ENCODE measurements at regions not wholly inside any gene's neighbourhood (a gene's known extent, or its start where the extent isn't known, plus 50 kb on each side); places are given as distances from the start of the nearest gene placed in this dataset.
"Not testable (repeated sequence)": the region's sequence is repeated elsewhere in the genome, so short reads cannot be mapped to it uniquely, and the experiment has no call there.

DNA sequence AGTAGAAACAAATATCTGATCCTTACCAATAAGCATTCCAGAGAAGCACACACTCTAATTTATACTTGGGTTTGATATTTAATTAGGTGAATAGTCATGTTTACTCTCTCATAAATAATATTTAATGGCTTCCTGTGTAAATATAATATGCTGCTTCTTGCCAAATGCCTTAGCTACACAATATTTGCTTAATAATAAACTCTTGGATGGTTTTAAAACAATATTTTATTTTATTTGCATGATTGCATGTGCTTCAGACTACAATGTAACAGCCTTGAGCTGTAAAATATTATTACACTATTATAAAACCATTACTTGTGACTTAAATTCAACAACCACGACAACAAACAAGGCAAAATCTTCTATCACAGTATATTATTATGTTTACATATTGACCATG is 542.4 kb upstream of the CHD1 start:
- H3K4me1 ChIP-seq (ENCODE audit: control insufficient read depth in 3 of 3, insufficient read depth in 3 of 3, low read length in 3 of 3); H3K4me3 ChIP-seq (ENCODE audit: low read length in 3 of 3); H3K27ac ChIP-seq (ENCODE audit: low read depth, low read length); H3K27me3 ChIP-seq (ENCODE audit: control insufficient read depth in 3 of 3, insufficient read depth in 3 of 3, low read length in 3 of 3); H3K9ac ChIP-seq (ENCODE audit: low read depth in 1 of 3, low read length in 3 of 3); H3K36me3 ChIP-seq (ENCODE audit: control insufficient read depth in 3 of 3, insufficient read depth in 3 of 3, low read length in 3 of 3); H3K9me3 ChIP-seq (ENCODE audit: control insufficient read depth in 3 of 3, low read length in 3 of 3): not testable (repeated sequence)

- H3K27ac ChIP-seq (ENCODE audit: low read depth, low read length); H3K9me3 ChIP-seq (ENCODE audit: control insufficient read depth in 3 of 3, low read length in 3 of 3); H3K4me1 ChIP-seq (ENCODE audit: control insufficient read depth in 3 of 3, insufficient read depth in 3 of 3, low read length in 3 of 3); H3K36me3 ChIP-seq (ENCODE audit: control insufficient read depth in 3 of 3, insufficient read depth in 3 of 3, low read length in 3 of 3); H3K4me3 ChIP-seq (ENCODE audit: low read length in 3 of 3); H3K27me3 ChIP-seq (ENCODE audit: control insufficient read depth in 3 of 3, insufficient read depth in 3 of 3, low read length in 3 of 3); H3K9ac ChIP-seq (ENCODE audit: low read depth in 1 of 3, low read length in 3 of 3): not testable (repeated sequence)
These were observed 541.8 kb upstream of the CHD1 start for GRCh38 chr5:99470636-99471035.

GRCh38 chr5:99460701-99461100 is 531.9 kb upstream of the CHD1 start:
- Histone ChIP-seq H3K27ac (ENCODE audit: low read depth, low read length) (no peak overlapping the region), H3K4me3 (ENCODE audit: low read length in 3 of 3) (no peak overlapping the region), H3K9ac (ENCODE audit: low read depth in 1 of 3, low read length in 3 of 3) (no peak overlapping the region), H3K36me3 (ENCODE audit: control insufficient read depth in 3 of 3, insufficient read depth in 3 of 3, low read length in 3 of 3) (no peaks in the 10 kb centered on the region), H3K9me3 (ENCODE audit: control insufficient read depth in 3 of 3, low read length in 3 of 3) (no peaks in the 10 kb centered on the region), H3K27me3 (ENCODE audit: control insufficient read depth in 3 of 3, insufficient read depth in 3 of 3, low read length in 3 of 3) (no peaks in the 10 kb centered on the region), H3K4me1 (ENCODE audit: control insufficient read depth in 3 of 3, insufficient read depth in 3 of 3, low read length in 3 of 3) (no peaks in the 10 kb centered on the region)

DNA sequence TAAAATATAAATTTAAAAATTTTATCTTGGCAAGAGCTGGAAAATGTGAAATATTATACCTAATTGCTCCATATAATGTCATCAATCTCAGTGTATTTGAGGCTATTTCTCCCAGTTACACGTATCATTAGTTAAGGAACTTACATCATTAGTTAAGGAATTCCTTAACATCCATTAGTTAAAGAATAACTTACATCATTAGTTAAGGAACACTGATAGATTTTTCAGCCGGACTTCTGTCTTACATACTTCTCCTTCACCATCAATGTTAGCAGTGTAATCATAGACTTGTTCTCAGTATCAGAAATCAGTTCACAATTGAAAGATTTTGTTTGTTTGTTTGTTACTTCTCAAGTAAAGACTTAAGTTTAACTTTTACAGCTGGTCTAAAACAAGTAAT is 524.4 kb upstream of the CHD1 start:
- Histone ChIP-seq H3K27me3 (ENCODE audit: control insufficient read depth in 3 of 3, insufficient read depth in 3 of 3, low read length in 3 of 3) (no peaks in the 10 kb centered on the region), H3K27ac (ENCODE audit: low read depth, low read length) (no peak overlapping the region), H3K9ac (ENCODE audit: low read depth in 1 of 3, low read length in 3 of 3) (no peak overlapping the region), H3K4me3 (ENCODE audit: low read length in 3 of 3) (no peak overlapping the region), H3K4me1 (ENCODE audit: control insufficient read depth in 3 of 3, insufficient read depth in 3 of 3, low read length in 3 of 3) (no peaks in the 10 kb centered on the region), H3K36me3 (ENCODE audit: control insufficient read depth in 3 of 3, insufficient read depth in 3 of 3, low read length in 3 of 3) (no peaks in the 10 kb centered on the region), H3K9me3 (ENCODE audit: control insufficient read depth in 3 of 3, low read length in 3 of 3) (no peaks in the 10 kb centered on the region)

- H3K36me3 ChIP-seq (ENCODE audit: control insufficient read depth in 3 of 3, insufficient read depth in 3 of 3, low read length in 3 of 3) = no peaks in the 10 kb centered on the region
- no peak overlapping the region for H3K9ac ChIP-seq (ENCODE audit: low read depth in 1 of 3, low read length in 3 of 3)
- no peak overlapping the region for H3K27ac ChIP-seq (ENCODE audit: low read depth, low read length)
- H3K9me3 ChIP-seq (ENCODE audit: control insufficient read depth in 3 of 3, low read length in 3 of 3) = no peaks in the 10 kb centered on the region
- H3K4me3 ChIP-seq (ENCODE audit: low read length in 3 of 3) = no peak overlapping the region
- no peaks in the 10 kb centered on the region for H3K27me3 ChIP-seq (ENCODE audit: control insufficient read depth in 3 of 3, insufficient read depth in 3 of 3, low read length in 3 of 3)
- H3K4me1 ChIP-seq (ENCODE audit: control insufficient read depth in 3 of 3, insufficient read depth in 3 of 3, low read length in 3 of 3) = no peaks in the 10 kb centered on the region
These were observed 521.0 kb upstream of the CHD1 start for GRCh38 chr5:99449786-99450185.

GRCh38 chr5:99445805-99446204 is 517.0 kb upstream of the CHD1 start:
- Histone ChIP-seq H3K9ac (ENCODE audit: low read depth in 1 of 3, low read length in 3 of 3) (no peak overlapping the region), H3K27ac (ENCODE audit: low read depth, low read length) (no peak overlapping the region)

DNA sequence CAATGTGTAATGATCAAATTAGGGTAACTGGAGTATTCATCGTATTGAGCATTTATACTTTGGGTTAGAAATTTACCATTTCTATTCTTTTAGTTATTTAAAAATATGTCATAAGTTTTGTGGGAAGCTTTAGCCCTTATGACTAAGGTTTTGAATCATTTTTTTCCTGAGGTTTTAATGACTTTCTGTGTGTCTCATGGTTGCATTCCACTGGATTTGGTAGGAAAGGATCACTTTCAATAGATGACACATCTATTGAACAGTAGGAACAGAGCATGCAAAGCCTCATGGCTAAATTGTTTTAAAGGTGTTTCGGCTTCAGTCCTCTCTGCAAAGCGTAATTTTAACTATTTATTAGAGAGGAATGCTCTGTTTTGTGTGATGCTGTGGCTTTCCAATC is 512.4 kb upstream of the CHD1 start:
- Histone ChIP-seq H3K27me3 (ENCODE audit: control insufficient read depth in 3 of 3, insufficient read depth in 3 of 3, low read length in 3 of 3) (no peaks in the 10 kb centered on the region), H3K9me3 (ENCODE audit: control insufficient read depth in 3 of 3, low read length in 3 of 3) (no peaks in the 10 kb centered on the region), H3K9ac (ENCODE audit: low read depth in 1 of 3, low read length in 3 of 3) (no peak overlapping the region), H3K4me1 (ENCODE audit: control insufficient read depth in 3 of 3, insufficient read depth in 3 of 3, low read length in 3 of 3) (no peaks in the 10 kb centered on the region), H3K27ac (ENCODE audit: low read depth, low read length) (no peak overlapping the region), H3K36me3 (ENCODE audit: control insufficient read depth in 3 of 3, insufficient read depth in 3 of 3, low read length in 3 of 3) (no peaks in the 10 kb centered on the region), H3K4me3 (ENCODE audit: low read length in 3 of 3) (no peak overlapping the region)

More at GRCh38 chr5:99445805-99446204, 517.0 kb upstream of the CHD1 start:
- Histone ChIP-seq H3K36me3 (ENCODE audit: control insufficient read depth in 3 of 3, insufficient read depth in 3 of 3, low read length in 3 of 3) (no peaks in the 10 kb centered on the region), H3K4me3 (ENCODE audit: low read length in 3 of 3) (no peak overlapping the region), H3K4me1 (ENCODE audit: control insufficient read depth in 3 of 3, insufficient read depth in 3 of 3, low read length in 3 of 3) (no peaks in the 10 kb centered on the region), H3K9me3 (ENCODE audit: control insufficient read depth in 3 of 3, low read length in 3 of 3) (no peaks in the 10 kb centered on the region), H3K27me3 (ENCODE audit: control insufficient read depth in 3 of 3, insufficient read depth in 3 of 3, low read length in 3 of 3) (no peaks in the 10 kb centered on the region)

GRCh38 chr5:99438619-99439018 is 509.8 kb upstream of the CHD1 start:
- Histone ChIP-seq H3K4me1 (ENCODE audit: control insufficient read depth in 3 of 3, insufficient read depth in 3 of 3, low read length in 3 of 3) (no peaks in the 10 kb centered on the region), H3K27ac (ENCODE audit: low read depth, low read length) (no peak overlapping the region), H3K9ac (ENCODE audit: low read depth in 1 of 3, low read length in 3 of 3) (no peak overlapping the region), H3K27me3 (ENCODE audit: control insufficient read depth in 3 of 3, insufficient read depth in 3 of 3, low read length in 3 of 3) (no peaks in the 10 kb centered on the region), H3K4me3 (ENCODE audit: low read length in 3 of 3) (no peak overlapping the region), H3K36me3 (ENCODE audit: control insufficient read depth in 3 of 3, insufficient read depth in 3 of 3, low read length in 3 of 3) (no peaks in the 10 kb centered on the region), H3K9me3 (ENCODE audit: control insufficient read depth in 3 of 3, low read length in 3 of 3) (no peaks in the 10 kb centered on the region)

GRCh38 chr5:99437986-99438385 is 509.2 kb upstream of the CHD1 start:
- H3K27ac ChIP-seq (ENCODE audit: low read depth, low read length) = no peak overlapping the region
- H3K36me3 ChIP-seq (ENCODE audit: control insufficient read depth in 3 of 3, insufficient read depth in 3 of 3, low read length in 3 of 3) = no peaks in the 10 kb centered on the region
- no peak overlapping the region for H3K4me3 ChIP-seq (ENCODE audit: low read length in 3 of 3)
- H3K27me3 ChIP-seq (ENCODE audit: control insufficient read depth in 3 of 3, insufficient read depth in 3 of 3, low read length in 3 of 3) = no peaks in the 10 kb centered on the region
- no peaks in the 10 kb centered on the region for H3K4me1 ChIP-seq (ENCODE audit: control insufficient read depth in 3 of 3, insufficient read depth in 3 of 3, low read length in 3 of 3)
- no peaks in the 10 kb centered on the region for H3K9me3 ChIP-seq (ENCODE audit: control insufficient read depth in 3 of 3, low read length in 3 of 3)
- no peak overlapping the region for H3K9ac ChIP-seq (ENCODE audit: low read depth in 1 of 3, low read length in 3 of 3)

DNA sequence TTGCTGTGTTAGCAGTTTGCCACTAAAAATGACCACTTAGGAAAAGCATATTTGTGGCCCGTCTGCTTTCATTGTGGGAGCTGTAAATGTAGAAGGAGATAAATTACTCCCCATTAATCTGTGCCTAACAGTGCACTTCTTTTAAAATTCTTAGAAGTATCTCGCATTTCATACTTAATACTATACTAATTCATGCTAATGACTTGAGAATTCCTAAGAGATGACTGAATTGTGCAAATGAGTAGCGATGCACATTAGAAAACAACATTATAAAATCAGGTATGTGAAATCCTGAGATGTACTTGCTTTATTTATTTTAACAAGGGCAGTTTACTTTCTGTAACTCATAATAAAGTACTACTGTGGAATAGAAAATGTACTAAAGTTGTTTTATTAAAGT is 494.6 kb upstream of the CHD1 start:
- H3K4me3 ChIP-seq (ENCODE audit: low read length in 3 of 3); H3K9me3 ChIP-seq (ENCODE audit: control insufficient read depth in 3 of 3, low read length in 3 of 3): not testable (repeated sequence)

DNA sequence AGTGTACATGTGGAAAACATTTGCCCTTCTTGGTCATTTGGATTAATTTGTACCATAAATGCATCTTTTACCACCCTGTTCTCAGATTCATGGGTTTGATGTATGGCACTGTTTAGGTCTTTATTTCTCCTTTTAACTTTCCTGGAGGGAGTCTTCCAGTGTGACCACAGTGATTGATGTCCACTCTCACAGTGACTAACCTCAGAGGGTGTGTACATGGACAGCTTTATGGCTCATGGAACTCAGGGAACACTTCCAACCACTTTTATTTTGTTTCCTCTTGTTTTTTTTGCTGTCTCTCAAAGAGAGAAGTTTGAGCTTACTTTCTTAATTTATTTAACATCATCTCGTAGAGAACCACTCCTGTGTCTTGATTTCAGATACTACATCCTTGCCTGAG is 489.8 kb upstream of the CHD1 start:
- not testable (repeated sequence) for H3K4me1 ChIP-seq (ENCODE audit: control insufficient read depth in 3 of 3, insufficient read depth in 3 of 3, low read length in 3 of 3); H3K27me3 ChIP-seq (ENCODE audit: control insufficient read depth in 3 of 3, insufficient read depth in 3 of 3, low read length in 3 of 3); H3K9me3 ChIP-seq (ENCODE audit: control insufficient read depth in 3 of 3, low read length in 3 of 3); H3K27ac ChIP-seq (ENCODE audit: low read depth, low read length); H3K4me3 ChIP-seq (ENCODE audit: low read length in 3 of 3); H3K9ac ChIP-seq (ENCODE audit: low read depth in 1 of 3, low read length in 3 of 3); H3K36me3 ChIP-seq (ENCODE audit: control insufficient read depth in 3 of 3, insufficient read depth in 3 of 3, low read length in 3 of 3)

More for the DNA sequence above, 494.6 kb upstream of the CHD1 start:
- not testable (repeated sequence) for H3K9ac ChIP-seq (ENCODE audit: low read depth in 1 of 3, low read length in 3 of 3); H3K36me3 ChIP-seq (ENCODE audit: control insufficient read depth in 3 of 3, insufficient read depth in 3 of 3, low read length in 3 of 3); H3K27me3 ChIP-seq (ENCODE audit: control insufficient read depth in 3 of 3, insufficient read depth in 3 of 3, low read length in 3 of 3); H3K4me1 ChIP-seq (ENCODE audit: control insufficient read depth in 3 of 3, insufficient read depth in 3 of 3, low read length in 3 of 3); H3K27ac ChIP-seq (ENCODE audit: low read depth, low read length)
